ENCODE measurements at regions not wholly inside any gene's neighbourhood (a gene's known extent, or its start where the extent isn't known, plus 50 kb on each side); places are given as distances from the start of the nearest gene placed in this dataset.
A peak's percentile ranks its signal among the peaks of the same experiment; 100 is the strongest.

- Mint-ChIP-seq H3K4me1 (ENCODE audit: low read depth) (no peaks in the 10 kb centered on the region), H3K36me3 (ENCODE audit: low read depth) (no peaks in the 10 kb centered on the region), H3K27me3 (no peaks in the 10 kb centered on the region), H3K9me3 (no peaks in the 10 kb centered on the region), H3K27ac (no peak overlapping the region), H3K4me3 (no peak overlapping the region)
- no peak for DNase-seq
- intact Hi-C loops (cut with DNase I, micrococcal nuclease) = no loop called here
- Histone ChIP-seq H3K4me3 (ENCODE audit: low read length) (no peak overlapping the region), H3K9me3 (ENCODE audit: control insufficient read depth in 1 of 2, insufficient read depth in 1 of 2, low read length in 2 of 2) (no peaks in the 10 kb centered on the region), H3K27me3 (ENCODE audit: control insufficient read depth in 1 of 2, insufficient read depth in 2 of 2, low read length in 2 of 2) (no peaks in the 10 kb centered on the region), H3K27ac (ENCODE audit: low read depth in 1 of 2, low read length in 2 of 2) (no peak overlapping the region), H3K36me3 (ENCODE audit: insufficient read depth, low read length) (no peaks in the 10 kb centered on the region), H3K4me1 (ENCODE audit: insufficient read depth, low read length) (no peaks in the 10 kb centered on the region)
- CTCF ChIA-PET = no interaction called here
- POLR2A ChIA-PET = no interaction called here
- TF ChIP-seq CTCF (IDR thresholded peaks at IDR 0.05) = no peak
- no peak for ATAC-seq (ENCODE audit: poor library complexity)
Measured at GRCh38 chrX:68994891-68995255, 166.1 kb downstream of the EFNB1 start.

GRCh38 chrX:68994135-68994890, 165.5 kb downstream of the EFNB1 start:
- ChIA-PET POLR2A (no interaction called here), CTCF (no interaction called here)
- ATAC-seq (ENCODE audit: poor library complexity) (no peak), DNase-seq (peak in 2 of 14 experiments; percentile 27)
- H3K36me3 ChIP-seq (ENCODE audit: insufficient read depth, low read length) = no peaks in the 10 kb centered on the region
- no peaks in the 10 kb centered on the region for H3K9me3 Mint-ChIP-seq
- H3K4me1 ChIP-seq (ENCODE audit: insufficient read depth, low read length) = no peaks in the 10 kb centered on the region
- no peak overlapping the region for H3K27ac ChIP-seq (ENCODE audit: low read depth in 1 of 2, low read length in 2 of 2)
- TF ChIP-seq CTCF (IDR thresholded peaks at IDR 0.05) = no peak
- H3K4me1 Mint-ChIP-seq (ENCODE audit: low read depth) = no peaks in the 10 kb centered on the region
- H3K4me3 ChIP-seq (ENCODE audit: low read length) = no peak overlapping the region
- no peaks in the 10 kb centered on the region for H3K27me3 Mint-ChIP-seq
- no peaks in the 10 kb centered on the region for H3K36me3 Mint-ChIP-seq (ENCODE audit: low read depth)
- intact Hi-C loops (cut with DNase I, micrococcal nuclease) = no loop called here
- no peaks in the 10 kb centered on the region for H3K27me3 ChIP-seq (ENCODE audit: control insufficient read depth in 1 of 2, insufficient read depth in 2 of 2, low read length in 2 of 2)
- H3K4me3 Mint-ChIP-seq = no peak overlapping the region
- H3K9me3 ChIP-seq (ENCODE audit: control insufficient read depth in 1 of 2, insufficient read depth in 1 of 2, low read length in 2 of 2) = no peaks in the 10 kb centered on the region
- H3K27ac Mint-ChIP-seq = no peak overlapping the region

GRCh38 chrX:68992821-68993397, 164.1 kb downstream of the EFNB1 start:
- no peaks in the 10 kb centered on the region for H3K9me3 Mint-ChIP-seq
- POLR2A ChIA-PET = no interaction called here
- CTCF ChIA-PET = no interaction called here
- H3K36me3 Mint-ChIP-seq (ENCODE audit: low read depth) = no peaks in the 10 kb centered on the region
- no peak for TF ChIP-seq CTCF (IDR thresholded peaks at IDR 0.05)
- H3K27me3 Mint-ChIP-seq = no peaks in the 10 kb centered on the region
- Histone ChIP-seq H3K4me3 (ENCODE audit: low read length) (no peak overlapping the region), H3K9me3 (ENCODE audit: control insufficient read depth in 1 of 2, insufficient read depth in 1 of 2, low read length in 2 of 2) (no peaks in the 10 kb centered on the region), H3K36me3 (ENCODE audit: insufficient read depth, low read length) (no peaks in the 10 kb centered on the region), H3K27ac (ENCODE audit: low read depth in 1 of 2, low read length in 2 of 2) (no peak overlapping the region), H3K4me1 (ENCODE audit: insufficient read depth, low read length) (no peaks in the 10 kb centered on the region), H3K27me3 (ENCODE audit: control insufficient read depth in 1 of 2, insufficient read depth in 2 of 2, low read length in 2 of 2) (no peaks in the 10 kb centered on the region)
- H3K4me1 Mint-ChIP-seq (ENCODE audit: low read depth) = no peaks in the 10 kb centered on the region
- H3K27ac Mint-ChIP-seq = no peak overlapping the region
- intact Hi-C loops (cut with DNase I, micrococcal nuclease) = no loop called here
- no peak overlapping the region for H3K4me3 Mint-ChIP-seq
- ATAC-seq (ENCODE audit: poor library complexity) (no peak), DNase-seq (no peak)
